ENCODE measurements at regions not wholly inside any gene's neighbourhood (a gene's known extent, or its start where the extent isn't known, plus 50 kb on each side); places are given as distances from the start of the nearest gene placed in this dataset.

GRCh38 chr11:69979632-69980031, 98.5 kb upstream of the ANO1 start:
- ChIA-PET RAD21 (ENCODE audit: unreplicated experiment) (no interaction called here), CTCF (no interaction called here), SMC1A (ENCODE audit: uncharacterized antibody, unreplicated experiment) (no interaction called here), POLR2A (no interaction called here)
- in situ Hi-C loops (cut with MboI) = no loop called here
- Histone ChIP-seq H4K20me1 (ENCODE audit: control insufficient read depth, insufficient read depth) (no peaks in the 10 kb centered on the region), H3K4me2 (ENCODE audit: control insufficient read depth, insufficient read depth) (no peak overlapping the region), H3K9me3 (replicated peaks; ENCODE audit: control insufficient read depth, insufficient read depth, low read length) (no peaks in the 10 kb centered on the region), H3K27me3 (replicated peaks in 1 of 2; ENCODE audit: control insufficient read depth in 2 of 2, insufficient read depth in 2 of 2, low read length in 1 of 2) (peaks cover 4 to 8% of the 10 kb centered on the region in 2 experiments; a peak in 3 of 4 replicates), H3K27ac (ENCODE audit: control insufficient read depth, insufficient read depth) (no peak overlapping the region), H3K36me3 (ENCODE audit: control insufficient read depth in 2 of 2, insufficient read depth in 2 of 2, low read length in 1 of 2) (no peaks in the 10 kb centered on the region), H2AFZ (ENCODE audit: control insufficient read depth, low read depth, low read length) (no peak overlapping the region), H3K79me2 (ENCODE audit: control insufficient read depth, insufficient read depth, low read length) (no peaks in the 10 kb centered on the region), H3K4me1 (ENCODE audit: control insufficient read depth, insufficient read depth, low read length) (no peaks in the 10 kb centered on the region), H3K4me3 (no peak overlapping the region), H3K9ac (ENCODE audit: control insufficient read depth, insufficient read depth, low read length) (no peak overlapping the region)
- 18% methylated on average over 9 of the region's 9 CpGs for WGBS (ENCODE audit: insufficient coverage, insufficient replicate concordance, low lambda C conversion rate, missing lambda C conversion rate)
- no TSS peak for BruUV-seq (replicated peaks)
- no peak for DNase-seq (ENCODE audit: low read depth, low spot score)
- intact Hi-C loops (cut with micrococcal nuclease; ENCODE audit: unreplicated experiment) = no loop called here
- TF ChIP-seq, protein P1, sequence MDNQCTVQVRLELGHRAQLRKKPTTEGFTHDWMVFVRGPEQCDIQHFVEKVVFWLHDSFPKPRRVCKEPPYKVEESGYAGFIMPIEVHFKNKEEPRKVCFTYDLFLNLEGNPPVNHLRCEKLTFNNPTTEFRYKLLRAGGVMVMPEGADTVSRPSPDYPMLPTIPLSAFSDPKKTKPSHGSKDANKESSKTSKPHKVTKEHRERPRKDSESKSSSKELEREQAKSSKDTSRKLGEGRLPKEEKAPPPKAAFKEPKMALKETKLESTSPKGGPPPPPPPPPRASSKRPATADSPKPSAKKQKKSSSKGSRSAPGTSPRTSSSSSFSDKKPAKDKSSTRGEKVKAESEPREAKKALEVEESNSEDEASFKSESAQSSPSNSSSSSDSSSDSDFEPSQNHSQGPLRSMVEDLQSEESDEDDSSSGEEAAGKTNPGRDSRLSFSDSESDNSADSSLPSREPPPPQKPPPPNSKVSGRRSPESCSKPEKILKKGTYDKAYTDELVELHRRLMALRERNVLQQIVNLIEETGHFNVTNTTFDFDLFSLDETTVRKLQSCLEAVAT (IDR thresholded peaks at IDR 0.05) = no peak
- TF ChIP-seq, protein P2, sequence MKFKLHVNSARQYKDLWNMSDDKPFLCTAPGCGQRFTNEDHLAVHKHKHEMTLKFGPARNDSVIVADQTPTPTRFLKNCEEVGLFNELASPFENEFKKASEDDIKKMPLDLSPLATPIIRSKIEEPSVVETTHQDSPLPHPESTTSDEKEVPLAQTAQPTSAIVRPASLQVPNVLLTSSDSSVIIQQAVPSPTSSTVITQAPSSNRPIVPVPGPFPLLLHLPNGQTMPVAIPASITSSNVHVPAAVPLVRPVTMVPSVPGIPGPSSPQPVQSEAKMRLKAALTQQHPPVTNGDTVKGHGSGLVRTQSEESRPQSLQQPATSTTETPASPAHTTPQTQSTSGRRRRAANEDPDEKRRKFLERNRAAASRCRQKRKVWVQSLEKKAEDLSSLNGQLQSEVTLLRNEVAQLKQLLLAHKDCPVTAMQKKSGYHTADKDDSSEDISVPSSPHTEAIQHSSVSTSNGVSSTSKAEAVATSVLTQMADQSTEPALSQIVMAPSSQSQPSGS (IDR thresholded peaks at IDR 0.05; ENCODE audit: low read length) = no peak
- TF ChIP-seq JUND (IDR thresholded peaks at IDR 0.05; ENCODE audit: low read depth, low read length) = no peak
- no peak for FAIRE-seq
- ATAC-seq = no peak

- no peaks in the 10 kb centered on the region for H3K9me3 ChIP-seq (replicated peaks; ENCODE audit: control insufficient read depth, insufficient read depth, low read length)
- no peaks in the 10 kb centered on the region for H3K79me2 ChIP-seq (ENCODE audit: control insufficient read depth, insufficient read depth, low read length)
- H2AFZ ChIP-seq (ENCODE audit: control insufficient read depth, low read depth, low read length) = no peak overlapping the region
- no peak overlapping the region for H3K4me2 ChIP-seq (ENCODE audit: control insufficient read depth, insufficient read depth)
- BruUV-seq (replicated peaks) = no TSS peak
- CTCF ChIA-PET = no interaction called here
- ATAC-seq (no peak), DNase-seq (ENCODE audit: low read depth, low spot score) (no peak), FAIRE-seq (no peak)
- no peaks in the 10 kb centered on the region for H3K36me3 ChIP-seq (ENCODE audit: control insufficient read depth in 2 of 2, insufficient read depth in 2 of 2, low read length in 1 of 2)
- H3K9ac ChIP-seq (ENCODE audit: control insufficient read depth, insufficient read depth, low read length) = no peak overlapping the region
- H3K4me1 ChIP-seq (ENCODE audit: control insufficient read depth, insufficient read depth, low read length) = no peaks in the 10 kb centered on the region
- in situ Hi-C loops (cut with MboI) (no loop called here), intact Hi-C loops (cut with micrococcal nuclease; ENCODE audit: unreplicated experiment) (no loop called here)
- H3K4me3 ChIP-seq = no peak overlapping the region
- no peaks in the 10 kb centered on the region for H4K20me1 ChIP-seq (ENCODE audit: control insufficient read depth, insufficient read depth)
- TF ChIP-seq NFXL1 (IDR thresholded peaks at IDR 0.05; ENCODE audit: borderline replicate concordance) (no peak), ZBED1 (IDR thresholded peaks at IDR 0.05; ENCODE audit: borderline replicate concordance) (no peak), BHLHE40 (IDR thresholded peaks at IDR 0.05; ENCODE audit: borderline replicate concordance in 1 of 2, low read depth in 2 of 2, low read length in 1 of 2) (no peak), TCF3 (IDR thresholded peaks at IDR 0.05; ENCODE audit: borderline replicate concordance, insufficient read depth, low read depth, low read length) (no peak), LARP7 (IDR thresholded peaks at IDR 0.05) (no peak)
- TF ChIP-seq, protein P3, sequence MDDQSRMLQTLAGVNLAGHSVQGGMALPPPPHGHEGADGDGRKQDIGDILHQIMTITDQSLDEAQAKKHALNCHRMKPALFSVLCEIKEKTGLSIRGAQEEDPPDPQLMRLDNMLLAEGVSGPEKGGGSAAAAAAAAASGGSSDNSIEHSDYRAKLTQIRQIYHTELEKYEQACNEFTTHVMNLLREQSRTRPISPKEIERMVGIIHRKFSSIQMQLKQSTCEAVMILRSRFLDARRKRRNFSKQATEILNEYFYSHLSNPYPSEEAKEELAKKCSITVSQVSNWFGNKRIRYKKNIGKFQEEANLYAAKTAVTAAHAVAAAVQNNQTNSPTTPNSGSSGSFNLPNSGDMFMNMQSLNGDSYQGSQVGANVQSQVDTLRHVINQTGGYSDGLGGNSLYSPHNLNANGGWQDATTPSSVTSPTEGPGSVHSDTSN (IDR thresholded peaks at IDR 0.05; ENCODE audit: insufficient replicate concordance, low read depth, low read length) = no peak
- RAD21 ChIA-PET (ENCODE audit: unreplicated experiment) = no interaction called here
- SMC1A ChIA-PET (ENCODE audit: uncharacterized antibody, unreplicated experiment) = no interaction called here
- POLR2A ChIA-PET = no interaction called here
- WGBS (ENCODE audit: insufficient coverage, insufficient replicate concordance, low lambda C conversion rate, missing lambda C conversion rate) = 67% methylated on average over 15 of the region's 15 CpGs
- H3K27ac ChIP-seq (ENCODE audit: control insufficient read depth, insufficient read depth) = no peak overlapping the region
- peaks cover 7 to 12% of the 10 kb centered on the region in 2 experiments; a peak in 3 of 4 replicates for H3K27me3 ChIP-seq (replicated peaks in 1 of 2; ENCODE audit: control insufficient read depth in 2 of 2, insufficient read depth in 2 of 2, low read length in 1 of 2)
These were observed 96.9 kb upstream of the ANO1 start for GRCh38 chr11:69981119-69981784.

Data from GM12878 (cell line).